Hepatocyte (in vitro differentiated cells): ENCODE measurements at regions not wholly inside any gene's neighbourhood (a gene's known extent, or its start where the extent isn't known, plus 50 kb on each side); places are given as distances from the start of the nearest gene placed in this dataset.

ENCODE experiments used
- EZH2 ChIP-seq: fragments of 200-600 bp; sonication (generic); IDR thresholded peaks from 2 replicates; pipeline ENCODE4 v1.6.1; 2016; ENCODE audit warnings: antibody characterized with exemption, mild to moderate bottlenecking, borderline replicate concordance
- TF ChIP-seq, protein P1 (sequence below): fragments of 200-600 bp; sonication (generic); IDR thresholded peaks from 2 replicates; pipeline ENCODE4 v1.5.1; 2016; ENCODE audit warnings: antibody characterized with exemption, mild to moderate bottlenecking; ENCODE audit not compliant: poor library complexity

DNA sequence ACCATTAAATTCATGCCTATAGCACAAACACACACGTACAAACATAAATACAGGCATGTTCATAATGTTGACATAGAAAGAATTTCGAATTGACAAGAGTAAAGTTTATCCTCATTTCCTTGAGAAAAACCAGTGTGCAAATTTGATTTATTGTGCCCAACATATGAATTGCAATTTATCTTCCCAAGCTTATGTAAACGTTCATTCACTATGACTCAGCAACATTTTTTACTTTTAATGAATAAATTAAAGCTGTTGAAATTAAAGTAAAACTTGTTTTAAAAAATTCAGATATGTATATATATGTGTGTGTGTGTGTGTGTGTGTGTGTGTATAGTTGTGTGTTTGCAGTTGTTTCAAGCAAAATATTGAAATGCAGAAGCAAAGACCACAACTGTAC lies 1067.9 kb downstream of the BRINP3 start:
- TF ChIP-seq, protein P1, sequence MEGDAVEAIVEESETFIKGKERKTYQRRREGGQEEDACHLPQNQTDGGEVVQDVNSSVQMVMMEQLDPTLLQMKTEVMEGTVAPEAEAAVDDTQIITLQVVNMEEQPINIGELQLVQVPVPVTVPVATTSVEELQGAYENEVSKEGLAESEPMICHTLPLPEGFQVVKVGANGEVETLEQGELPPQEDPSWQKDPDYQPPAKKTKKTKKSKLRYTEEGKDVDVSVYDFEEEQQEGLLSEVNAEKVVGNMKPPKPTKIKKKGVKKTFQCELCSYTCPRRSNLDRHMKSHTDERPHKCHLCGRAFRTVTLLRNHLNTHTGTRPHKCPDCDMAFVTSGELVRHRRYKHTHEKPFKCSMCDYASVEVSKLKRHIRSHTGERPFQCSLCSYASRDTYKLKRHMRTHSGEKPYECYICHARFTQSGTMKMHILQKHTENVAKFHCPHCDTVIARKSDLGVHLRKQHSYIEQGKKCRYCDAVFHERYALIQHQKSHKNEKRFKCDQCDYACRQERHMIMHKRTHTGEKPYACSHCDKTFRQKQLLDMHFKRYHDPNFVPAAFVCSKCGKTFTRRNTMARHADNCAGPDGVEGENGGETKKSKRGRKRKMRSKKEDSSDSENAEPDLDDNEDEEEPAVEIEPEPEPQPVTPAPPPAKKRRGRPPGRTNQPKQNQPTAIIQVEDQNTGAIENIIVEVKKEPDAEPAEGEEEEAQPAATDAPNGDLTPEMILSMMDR = no peak
- TF ChIP-seq EZH2 = no peak
